GM21529 (cell line): ENCODE measurements at regions not wholly inside any gene's neighbourhood (a gene's known extent, or its start where the extent isn't known, plus 50 kb on each side); places are given as distances from the start of the nearest gene placed in this dataset.
A peak's percentile ranks its signal among the peaks of the same experiment; 100 is the strongest.

Experiments used
- ATAC-seq: cut with Tn5 transposase; IDR thresholded peaks from one replicate; pipeline ENCODE4 v1.9.1; 2021; ENCODE audit not compliant: unreplicated experiment

- no peak for ATAC-seq
Measured at GRCh38 chr15:45743426-45744235, 108.8 kb downstream of the SQOR start.

DNA sequence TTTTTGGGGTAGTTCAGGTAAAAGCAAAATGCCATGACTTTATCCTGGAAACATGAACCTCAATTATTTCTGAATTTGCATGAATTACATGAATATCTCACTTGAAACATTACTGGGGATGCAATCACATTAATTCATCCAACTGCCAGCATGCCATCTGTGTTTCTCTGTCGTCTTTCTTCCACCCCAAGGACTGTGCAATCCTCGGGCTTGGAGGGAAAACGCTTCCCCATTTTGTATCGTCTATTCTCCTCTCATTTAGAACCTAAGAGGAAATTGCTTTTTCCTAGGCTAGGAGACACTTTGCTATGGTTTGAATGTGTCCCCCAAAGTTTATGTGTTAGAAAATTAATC lies 109.4 kb downstream of the SQOR start:
- no peak for ATAC-seq

GRCh38 chr15:45747426-45747825 lies 112.6 kb downstream of the SQOR start:
- ATAC-seq, result no peak

DNA sequence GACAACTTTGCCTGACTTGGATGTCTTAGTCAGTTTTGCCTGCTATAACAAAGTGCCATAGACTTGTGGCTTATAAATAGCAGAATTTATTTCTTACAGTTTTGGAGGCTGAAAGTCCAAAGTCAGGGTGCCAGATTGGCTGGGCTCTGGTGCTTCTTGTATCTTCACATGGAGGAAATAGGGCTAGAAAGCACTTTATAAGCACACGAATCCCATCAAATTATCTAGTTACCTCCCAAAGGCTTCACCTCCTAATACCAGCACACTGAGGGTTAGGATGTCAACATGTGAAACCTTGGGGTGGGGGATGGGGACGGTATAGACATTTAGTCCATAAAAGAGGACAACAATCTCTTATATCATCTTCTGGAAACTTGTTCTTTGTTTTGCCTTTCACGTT lies 116.8 kb downstream of the SQOR start:
- no peak for ATAC-seq

- no peak for ATAC-seq
Measured at GRCh38 chr15:45759936-45760335, 125.1 kb downstream of the SQOR start.

DNA sequence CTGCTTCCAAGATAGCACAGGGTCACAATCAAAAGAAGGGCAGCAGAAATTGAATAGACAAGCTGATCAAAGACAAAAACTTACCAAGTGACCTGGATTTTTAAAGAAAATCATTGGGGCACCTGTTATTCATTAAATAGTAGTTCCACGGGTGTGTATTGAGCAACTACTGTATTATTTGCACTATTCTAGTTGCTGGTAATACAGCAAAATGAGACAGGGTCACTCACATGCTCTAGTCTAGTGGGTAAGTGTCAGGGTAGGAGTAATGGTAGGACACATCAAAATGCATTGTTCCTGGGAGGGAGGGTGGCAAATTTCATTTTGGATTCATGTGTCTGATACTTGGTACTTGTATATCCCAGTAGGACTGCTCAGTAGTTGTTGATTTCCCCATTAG lies 127.9 kb downstream of the SQOR start:
- no peak for ATAC-seq

GRCh38 chr15:45763170-45763869 lies 128.5 kb downstream of the SQOR start:
- ATAC-seq, result no peak

- ATAC-seq, result no peak
Measured at GRCh38 chr15:45773149-45773548, 138.3 kb downstream of the SQOR start.

DNA sequence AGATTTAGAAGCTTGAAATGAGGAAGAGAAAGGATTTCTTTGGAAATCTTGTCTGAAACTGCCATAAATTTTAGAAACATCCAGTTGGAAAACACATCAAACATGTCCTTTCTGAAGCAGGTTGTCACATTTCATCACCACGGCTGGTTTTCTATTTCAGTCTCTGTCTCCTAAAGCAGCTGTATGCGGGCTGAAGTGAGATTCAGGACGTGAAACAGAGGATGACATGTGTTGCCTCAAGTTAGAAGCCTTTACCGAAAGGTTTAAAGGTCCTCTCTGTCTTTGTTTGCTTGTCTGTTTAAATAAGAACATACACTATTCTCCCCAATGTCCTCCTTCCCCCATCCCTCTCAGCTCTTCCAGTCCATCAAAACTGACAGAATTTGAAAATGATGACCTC lies 141.9 kb downstream of the SQOR start:
- no peak for ATAC-seq

GRCh38 chr15:45777781-45778180 lies 143.0 kb downstream of the SQOR start:
- no peak for ATAC-seq

GRCh38 chr15:45780352-45780751 lies 145.5 kb downstream of the SQOR start:
- no peak for ATAC-seq

GRCh38 chr15:45784656-45785055 lies 149.8 kb downstream of the SQOR start:
- no peak for ATAC-seq

- ATAC-seq, result no peak
Measured at GRCh38 chr15:45785897-45786296, 151.1 kb downstream of the SQOR start.

DNA sequence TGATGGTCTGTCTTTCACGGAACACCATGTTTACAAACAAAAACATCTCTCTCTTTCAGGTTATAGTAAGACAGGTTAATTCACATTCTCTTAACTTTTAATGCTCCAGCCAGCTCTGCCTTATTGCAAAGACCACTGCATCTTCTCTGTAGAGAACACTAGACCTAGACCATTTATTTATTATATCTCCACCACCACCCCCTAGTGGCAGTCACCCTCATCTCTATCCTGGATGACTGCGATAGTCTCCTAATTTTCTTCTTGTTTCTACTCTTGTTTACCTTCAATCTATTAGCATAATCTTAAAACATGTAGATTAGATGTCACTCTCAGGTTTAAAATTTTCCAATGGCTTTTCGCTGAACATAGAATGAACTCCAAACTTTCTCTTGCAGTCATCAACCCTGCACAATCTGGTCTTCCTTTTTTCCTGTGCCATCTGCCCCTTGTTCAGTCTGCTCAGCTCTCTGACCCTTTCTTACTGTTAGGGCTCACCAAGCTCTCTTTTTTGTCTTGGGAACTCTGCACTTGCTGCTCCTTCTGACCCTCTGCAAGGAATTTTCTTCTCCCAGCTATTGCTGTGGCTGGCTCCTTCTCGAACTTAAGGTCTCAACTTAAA lies 155.6 kb downstream of the SQOR start:
- no peak for ATAC-seq

DNA sequence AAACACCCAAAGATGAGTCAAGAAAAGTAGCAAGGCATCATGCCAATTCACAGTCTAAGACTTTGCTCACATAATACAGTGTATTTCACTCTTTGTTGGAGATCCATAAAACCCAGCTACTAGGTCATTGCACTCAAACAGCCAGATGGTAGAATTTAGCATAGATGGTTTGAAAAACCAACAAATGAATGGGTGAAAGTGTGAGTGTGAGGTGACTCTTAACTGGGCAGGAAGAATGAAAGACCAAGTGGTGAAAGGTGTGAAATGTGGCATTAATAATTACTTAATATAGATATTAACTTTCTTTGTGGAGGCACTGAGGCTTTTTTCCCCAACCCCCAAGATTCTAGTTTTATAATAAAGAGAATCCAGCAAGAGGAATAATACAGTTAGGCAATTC lies 159.5 kb downstream of the SQOR start:
- ATAC-seq, result no peak

DNA sequence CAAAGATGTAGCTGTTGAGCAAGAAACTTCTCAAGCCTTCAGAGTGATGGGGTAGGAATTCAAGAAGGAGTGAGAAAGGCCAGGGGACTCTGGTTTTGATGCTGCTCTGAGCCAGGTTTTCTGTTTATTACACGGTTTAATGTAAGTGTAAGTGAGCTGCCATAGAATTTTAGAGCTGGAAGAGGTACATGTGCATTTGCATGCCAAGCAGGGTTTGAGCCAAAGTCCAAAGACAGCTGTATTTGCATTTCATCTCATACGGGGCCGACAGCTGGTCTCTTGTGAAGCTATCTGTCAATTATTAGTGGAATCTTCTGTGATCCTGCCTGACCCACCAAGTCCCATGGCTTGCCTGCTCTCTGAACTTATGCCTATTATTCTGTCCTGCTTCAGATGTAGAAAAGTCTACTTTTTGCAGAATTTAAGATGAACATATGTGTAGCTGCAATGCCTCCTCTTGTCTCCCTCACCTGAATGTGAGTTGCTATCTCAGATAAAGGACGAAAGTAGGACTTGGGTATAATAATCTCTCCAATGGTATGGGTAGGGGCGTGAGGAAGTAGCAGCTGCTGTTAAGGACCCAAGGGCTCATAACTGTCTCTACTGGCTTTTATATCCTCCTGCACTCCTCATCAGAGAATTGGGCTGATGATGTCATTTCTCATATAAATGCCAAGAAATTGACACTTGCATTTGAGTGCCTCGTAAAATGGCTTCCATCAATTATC lies 160.0 kb downstream of the SQOR start:
- no peak for ATAC-seq

- ATAC-seq, result no peak
Measured at GRCh38 chr15:45795440-45796069, 160.7 kb downstream of the SQOR start.

DNA sequence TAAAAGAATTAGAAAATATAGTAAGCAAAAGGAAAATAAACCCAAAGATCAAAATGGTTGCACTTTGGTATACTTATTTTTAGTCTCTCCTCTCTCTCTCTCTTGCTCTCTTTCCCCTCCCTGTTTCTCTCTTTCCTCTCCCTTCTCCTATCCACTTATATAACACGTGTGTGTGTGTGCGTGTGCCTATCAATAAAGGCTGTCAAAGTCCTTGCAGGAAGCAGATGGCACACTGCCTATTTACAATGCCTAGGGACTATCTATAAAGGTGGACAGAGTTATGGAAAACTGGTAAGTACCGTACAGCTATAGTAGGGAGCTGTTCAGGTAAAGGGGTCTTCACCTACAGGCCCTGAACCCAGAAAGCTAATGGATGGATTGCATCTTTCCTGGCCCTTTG lies 161.6 kb downstream of the SQOR start:
- ATAC-seq, result no peak

- ATAC-seq, result peak; percentile 73
Measured at GRCh38 chr15:45799508-45799907, 164.7 kb downstream of the SQOR start.

DNA sequence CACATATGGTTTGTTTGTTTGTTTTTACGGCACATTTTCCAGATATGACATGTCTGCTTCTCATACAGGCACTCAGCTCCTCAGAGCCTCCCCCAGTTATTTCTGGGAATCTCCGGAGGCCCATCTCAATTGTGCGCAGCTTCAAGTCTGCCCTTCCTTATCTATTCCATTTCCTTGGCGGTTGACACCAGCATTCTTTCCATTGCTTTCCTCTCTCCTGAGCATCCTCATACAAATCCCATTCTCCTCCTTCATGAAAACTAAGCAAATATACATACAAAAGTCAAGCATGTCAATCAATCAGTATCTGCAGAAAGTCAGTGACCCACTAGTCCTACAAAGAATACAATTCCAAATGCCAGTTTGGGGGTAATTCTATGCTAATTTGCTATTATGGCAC lies 166.7 kb downstream of the SQOR start:
- no peak for ATAC-seq

DNA sequence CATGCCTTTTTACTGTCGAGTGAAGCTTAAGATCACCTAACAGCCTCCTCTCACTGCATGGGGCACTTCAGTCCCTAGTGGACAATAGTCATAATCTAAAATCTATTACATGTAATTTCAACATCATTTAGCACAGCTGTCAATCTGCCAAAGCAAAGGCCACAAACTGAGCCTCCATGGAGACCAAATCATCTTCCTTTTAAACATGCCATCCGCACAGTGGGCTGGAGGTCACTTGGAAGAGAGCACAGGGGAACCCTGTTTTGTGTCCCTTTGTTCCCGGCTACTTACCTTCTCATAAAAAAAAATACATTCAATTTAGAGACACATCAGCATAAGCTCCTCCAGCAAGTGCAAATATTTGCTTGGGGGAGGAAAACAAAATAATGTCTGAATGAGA lies 167.3 kb downstream of the SQOR start:
- ATAC-seq, result no peak
